Lung (tissue), 11 donors: ENCODE measurements at regions not wholly inside any gene's neighbourhood (a gene's known extent, or its start where the extent isn't known, plus 50 kb on each side); places are given as distances from the start of the nearest gene placed in this dataset.

ENCODE experiments used
- ATAC-seq: fragments of 200-7000 bp; cut with Tn5 transposase; one replicate; pipeline ENCODE4 v1.9.1; 2020; ENCODE audit warnings: moderate number of reproducible peaks; ENCODE audit not compliant: insufficient read depth, low FRiP score
- DNase-seq, 3 donors: peaks; one replicate each; pipeline ENCODE4 v3.0.0-alpha.2; 2013 to 2017
- H3K27ac ChIP-seq, 2 donors: one replicate each; pipeline ENCODE4 v1.5.1; 2013; ENCODE audit warnings: mild to moderate bottlenecking in 2 of 2, moderate library complexity in 2 of 2, control low read depth in 1 of 2, inconsistent platforms in 1 of 2, low read depth in 1 of 2, low read length in 1 of 2
- H3K27me3 ChIP-seq, 3 donors: one replicate each; pipeline ENCODE4 v1.5.1; 2013; ENCODE audit warnings: low read length in 2 of 3; ENCODE audit not compliant: control insufficient read depth in 3 of 3, insufficient read depth in 3 of 3
- H3K36me3 ChIP-seq, 4 donors: one replicate each; pipeline ENCODE4 v1.5.1; 2013; ENCODE audit warnings: low read length in 4 of 4, mild to moderate bottlenecking in 1 of 4, moderate library complexity in 1 of 4; ENCODE audit not compliant: control insufficient read depth in 4 of 4, insufficient read depth in 4 of 4
- H3K4me1 ChIP-seq, 5 donors: one replicate each; pipeline ENCODE4 v1.5.1; 2013; ENCODE audit warnings: low read length in 5 of 5, mild to moderate bottlenecking in 2 of 5, moderate library complexity in 1 of 5; ENCODE audit not compliant: control insufficient read depth in 5 of 5, insufficient read depth in 5 of 5
- H3K4me3 ChIP-seq: one replicate; pipeline ENCODE4 v1.5.1; 2013; ENCODE audit warnings: mild to moderate bottlenecking, control low read depth, moderate library complexity
- H3K9ac ChIP-seq, 2 donors: one replicate each; pipeline ENCODE4 v1.5.1; 2013; ENCODE audit warnings: low read length in 2 of 2, control low read depth in 1 of 2; ENCODE audit not compliant: insufficient read depth in 1 of 2
- H3K9me3 ChIP-seq, 4 donors: one replicate each; pipeline ENCODE4 v1.5.1; 2013; ENCODE audit warnings: low read length in 3 of 4, mild to moderate bottlenecking in 1 of 4, moderate library complexity in 1 of 4; ENCODE audit not compliant: control insufficient read depth in 4 of 4, insufficient read depth in 3 of 4
- WGBS, 2 donors: extraction: QIAGEN DNeasy Blood & Tissue Kit; methylation state at CpG; one replicate each; pipeline ENCODE4 v1.1.7; 2013; 5-methylcytosine and 5-hydroxymethylcytosine counted together
- TF ChIP-seq, protein P1 (sequence below): IDR thresholded peaks from 2 replicates; pipeline ENCODE4 v1.5.1; 2012; ENCODE audit warnings: mild to moderate bottlenecking; ENCODE audit errors: control extremely low read depth, extremely low read depth
- donor health status: control.
- donor health status: control.
- donor health status: Bipolar disorder and iron deficiency.
- donor health status: healthy.
- donor health status: DM: yes; HTN: yes; CAD: no.

- no peaks in the 10 kb centered on the region for H3K9me3 ChIP-seq
- no peaks in the 10 kb centered on the region for H3K27me3 ChIP-seq
- H3K36me3 ChIP-seq: no peaks in the 10 kb centered on the region
- no peak overlapping the region for H3K4me3 ChIP-seq
- 8 to 11% methylated on average over 7 of the region's 7 CpGs for WGBS, 2 donors
- DNase-seq (peak; percentile 31 to 85 (median 83)), ATAC-seq (no peak)
- no peak overlapping the region for H3K27ac ChIP-seq
- peaks cover 0 to 51% (median 17%) of the 10 kb centered on the region in 5 donors for H3K4me1 ChIP-seq
- TF ChIP-seq, protein P1, sequence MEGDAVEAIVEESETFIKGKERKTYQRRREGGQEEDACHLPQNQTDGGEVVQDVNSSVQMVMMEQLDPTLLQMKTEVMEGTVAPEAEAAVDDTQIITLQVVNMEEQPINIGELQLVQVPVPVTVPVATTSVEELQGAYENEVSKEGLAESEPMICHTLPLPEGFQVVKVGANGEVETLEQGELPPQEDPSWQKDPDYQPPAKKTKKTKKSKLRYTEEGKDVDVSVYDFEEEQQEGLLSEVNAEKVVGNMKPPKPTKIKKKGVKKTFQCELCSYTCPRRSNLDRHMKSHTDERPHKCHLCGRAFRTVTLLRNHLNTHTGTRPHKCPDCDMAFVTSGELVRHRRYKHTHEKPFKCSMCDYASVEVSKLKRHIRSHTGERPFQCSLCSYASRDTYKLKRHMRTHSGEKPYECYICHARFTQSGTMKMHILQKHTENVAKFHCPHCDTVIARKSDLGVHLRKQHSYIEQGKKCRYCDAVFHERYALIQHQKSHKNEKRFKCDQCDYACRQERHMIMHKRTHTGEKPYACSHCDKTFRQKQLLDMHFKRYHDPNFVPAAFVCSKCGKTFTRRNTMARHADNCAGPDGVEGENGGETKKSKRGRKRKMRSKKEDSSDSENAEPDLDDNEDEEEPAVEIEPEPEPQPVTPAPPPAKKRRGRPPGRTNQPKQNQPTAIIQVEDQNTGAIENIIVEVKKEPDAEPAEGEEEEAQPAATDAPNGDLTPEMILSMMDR: no peak
- no peak overlapping the region for H3K9ac ChIP-seq
These were observed 225.3 kb upstream of the AGAP1 start for GRCh38 chr2:235268535-235268934.

DNA sequence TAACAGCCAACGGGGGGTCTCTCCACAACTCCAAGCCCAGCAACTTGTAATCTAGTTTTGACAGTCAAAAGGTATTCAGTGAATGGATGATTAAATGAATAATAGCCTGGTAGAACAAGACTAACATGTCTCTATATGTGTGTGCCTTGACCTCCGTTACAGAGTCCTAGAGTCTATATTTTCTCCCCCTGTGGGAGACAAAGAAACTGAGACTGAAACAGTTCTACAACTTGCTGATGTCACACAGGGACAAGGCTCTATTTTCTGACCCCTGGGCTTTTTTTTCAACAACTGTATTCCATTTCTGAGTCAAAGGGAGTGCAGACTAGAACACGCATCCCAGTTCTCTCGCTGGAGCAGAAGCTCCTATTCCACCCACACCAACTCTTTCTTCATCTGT is 223.6 kb upstream of the AGAP1 start:
- Histone ChIP-seq H3K4me1 (peaks cover 0 to 34% (median 17%) of the 10 kb centered on the region in 5 donors), H3K4me3 (no peak overlapping the region), H3K9ac (no peak overlapping the region), H3K9me3 (no peaks in the 10 kb centered on the region), H3K27me3 (no peaks in the 10 kb centered on the region), H3K27ac (no peak overlapping the region), H3K36me3 (no peaks in the 10 kb centered on the region)
- WGBS, 2 donors: 88 to 89% methylated on average over 4 of the region's 4 CpGs
- TF ChIP-seq, protein P1: no peak
- ATAC-seq (no peak), DNase-seq (no peak)

GRCh38 chr2:235270956-235271355 is 222.9 kb upstream of the AGAP1 start:
- ATAC-seq (no peak), DNase-seq (no peak)
- 32 to 61% methylated on average over 4 of the region's 4 CpGs for WGBS, 2 donors
- Histone ChIP-seq H3K9me3 (no peaks in the 10 kb centered on the region), H3K27ac (no peak overlapping the region), H3K4me3 (no peak overlapping the region), H3K9ac (no peak overlapping the region), H3K4me1 (peaks cover 0 to 27% (median 17%) of the 10 kb centered on the region in 5 donors), H3K36me3 (no peaks in the 10 kb centered on the region), H3K27me3 (no peaks in the 10 kb centered on the region)
- TF ChIP-seq, protein P1: no peak

GRCh38 chr2:235271936-235272335 is 221.9 kb upstream of the AGAP1 start:
- H3K9ac ChIP-seq: no peak overlapping the region
- DNase-seq (no peak), ATAC-seq (no peak)
- H3K9me3 ChIP-seq: peaks cover 0 to 2% (median 0%) of the 10 kb centered on the region in 4 donors
- TF ChIP-seq, protein P1: no peak
- 69 to 74% methylated on average over 2 of the region's 2 CpGs for WGBS, 2 donors
- no peak overlapping the region for H3K4me3 ChIP-seq
- H3K27ac ChIP-seq: no peak overlapping the region
- no peaks in the 10 kb centered on the region for H3K27me3 ChIP-seq
- H3K4me1 ChIP-seq: peaks cover 0 to 22% (median 14%) of the 10 kb centered on the region in 5 donors
- H3K36me3 ChIP-seq: no peaks in the 10 kb centered on the region
